HG03469 (cell line): ENCODE measurements at regions not wholly inside any gene's neighbourhood (a gene's known extent, or its start where the extent isn't known, plus 50 kb on each side); places are given as distances from the start of the nearest gene placed in this dataset.

ENCODE experiments used
- ATAC-seq: cut with Tn5 transposase; IDR thresholded peaks from one replicate; pipeline ENCODE4 v1.9.1; 2021; ENCODE audit warnings: mild to moderate bottlenecking, moderate library complexity, moderate number of reproducible peaks; ENCODE audit not compliant: unreplicated experiment

GRCh38 chr21:35223480-35224156 is 174.5 kb upstream of the RUNX1 start:
- ATAC-seq: no peak

DNA sequence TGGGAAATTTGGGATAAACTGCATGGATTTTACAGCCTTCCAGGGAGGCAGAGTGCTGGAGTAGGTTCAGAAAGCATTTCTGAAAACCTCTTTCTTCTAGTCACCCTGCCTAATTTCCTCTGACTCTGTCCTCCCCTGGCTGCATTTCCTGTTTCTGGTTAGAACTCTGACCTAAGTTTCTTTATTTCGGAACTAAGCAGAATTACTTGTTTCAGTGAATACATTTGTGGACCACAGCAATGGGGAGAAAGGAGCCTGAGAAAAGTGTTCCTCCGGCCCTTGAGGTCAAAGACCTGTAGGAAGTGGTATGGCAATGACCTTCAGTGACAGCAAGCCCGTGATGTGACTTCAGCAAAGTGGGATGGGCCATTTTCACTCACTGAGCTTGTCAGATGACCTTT is 173.4 kb upstream of the RUNX1 start:
- ATAC-seq: no peak

- no peak for ATAC-seq
These were observed 172.9 kb upstream of the RUNX1 start for GRCh38 chr21:35222021-35222420.

DNA sequence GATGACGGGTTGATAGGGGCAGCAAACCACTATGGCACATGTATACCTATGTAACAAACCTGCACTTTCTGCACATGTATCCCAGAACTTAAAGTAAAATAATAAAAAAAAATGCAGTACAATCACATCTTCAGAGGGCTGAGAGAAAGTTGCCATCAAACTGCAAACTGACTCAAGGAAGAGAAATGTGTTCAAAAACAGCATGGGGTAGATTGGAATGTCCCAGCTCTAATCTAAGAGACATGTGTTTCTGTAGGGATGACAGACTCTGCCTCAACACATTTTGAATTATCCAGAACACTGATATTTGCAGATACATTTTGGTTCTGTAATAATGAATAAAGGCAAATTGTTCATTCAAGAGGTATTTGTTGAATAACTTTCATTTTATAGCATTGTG is 171.2 kb upstream of the RUNX1 start:
- ATAC-seq: no peak

- ATAC-seq: no peak
These were observed 170.6 kb upstream of the RUNX1 start for GRCh38 chr21:35219719-35220118.

DNA sequence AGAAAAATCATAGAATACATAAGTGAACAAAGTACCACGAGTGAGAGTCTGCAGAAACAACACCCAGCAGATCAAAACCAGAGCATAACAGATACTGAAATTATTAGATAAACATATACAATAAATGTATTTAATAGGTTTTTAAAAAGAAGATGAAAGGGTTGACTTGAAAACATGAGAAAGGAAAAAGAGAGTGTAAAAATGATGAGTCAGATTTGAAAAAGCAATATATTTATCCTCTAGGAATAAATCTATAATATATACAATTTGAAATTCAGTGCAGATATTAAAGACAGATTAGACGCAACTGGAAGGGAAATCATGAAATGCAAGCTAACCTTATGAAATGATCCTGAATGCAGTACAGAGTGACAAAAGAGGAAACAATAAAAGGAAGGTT is 170.2 kb upstream of the RUNX1 start:
- no peak for ATAC-seq

DNA sequence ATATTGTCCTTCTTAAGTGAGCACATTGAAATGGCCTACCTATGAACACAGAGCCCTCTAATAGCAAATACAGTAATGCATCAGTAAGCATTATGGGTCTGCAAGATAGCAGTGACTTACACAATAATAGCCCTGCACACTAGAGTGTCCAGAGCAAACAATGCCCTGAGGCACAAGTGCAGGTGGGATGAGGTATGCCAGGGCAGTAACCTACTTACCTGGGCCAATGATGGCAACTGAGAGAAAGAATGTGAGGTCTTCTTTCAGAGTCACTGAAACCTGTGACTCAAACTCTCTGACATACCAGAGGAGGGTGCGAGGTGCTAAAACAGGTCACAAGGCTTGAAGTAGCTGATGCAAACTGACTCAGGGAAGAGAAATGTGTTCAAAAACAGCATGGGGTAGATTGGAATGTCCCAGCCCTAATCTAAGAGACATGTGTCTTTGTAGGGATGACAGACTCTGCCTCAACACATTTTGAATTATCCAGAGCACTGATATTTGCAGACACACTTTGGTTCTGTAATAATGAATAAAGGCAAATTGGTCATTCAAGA is 168.5 kb upstream of the RUNX1 start:
- no peak for ATAC-seq

GRCh38 chr21:35216996-35217395 is 167.9 kb upstream of the RUNX1 start:
- no peak for ATAC-seq

DNA sequence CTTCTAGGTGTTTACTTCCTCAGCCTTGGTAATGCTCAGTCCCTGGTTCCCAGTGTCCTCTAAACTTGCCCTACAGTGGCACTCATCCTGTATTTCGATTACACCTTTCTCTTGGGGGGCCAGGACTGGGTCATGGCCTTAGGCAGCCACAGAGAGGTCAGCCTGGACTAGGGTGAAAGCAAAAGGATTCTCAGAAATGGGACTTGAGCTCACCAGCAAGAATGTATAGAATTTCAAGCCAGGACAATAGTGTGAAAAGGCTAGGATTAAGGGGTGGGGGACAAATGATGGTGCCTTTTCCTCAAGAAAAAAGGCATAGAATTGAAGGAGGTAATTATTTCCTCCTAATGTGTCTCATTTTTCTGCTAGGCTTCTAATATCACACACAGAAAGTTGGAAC is 166.8 kb upstream of the RUNX1 start:
- no peak for ATAC-seq

GRCh38 chr21:35212393-35213127 is 163.5 kb upstream of the RUNX1 start:
- ATAC-seq: no peak

GRCh38 chr21:35211782-35212181 is 162.7 kb upstream of the RUNX1 start:
- ATAC-seq: no peak

DNA sequence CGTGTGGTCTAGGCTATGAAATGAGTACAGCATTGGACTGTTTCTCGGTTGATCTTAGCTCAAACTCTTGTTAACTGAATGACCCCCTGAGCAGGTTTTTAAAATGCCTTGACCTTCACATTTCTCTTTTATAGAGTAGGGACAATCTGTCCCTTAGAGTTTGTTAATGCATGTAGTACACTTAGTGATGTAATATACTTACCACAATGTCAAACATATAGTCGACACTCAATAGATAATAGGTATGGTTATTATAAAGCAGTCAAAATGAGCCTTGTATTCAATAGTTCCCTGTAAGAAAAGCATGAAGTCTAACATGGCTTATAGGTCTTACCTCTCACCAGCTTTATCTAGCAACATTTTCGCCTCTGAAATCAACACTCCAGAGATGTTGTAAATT is 161.0 kb upstream of the RUNX1 start:
- no peak for ATAC-seq

DNA sequence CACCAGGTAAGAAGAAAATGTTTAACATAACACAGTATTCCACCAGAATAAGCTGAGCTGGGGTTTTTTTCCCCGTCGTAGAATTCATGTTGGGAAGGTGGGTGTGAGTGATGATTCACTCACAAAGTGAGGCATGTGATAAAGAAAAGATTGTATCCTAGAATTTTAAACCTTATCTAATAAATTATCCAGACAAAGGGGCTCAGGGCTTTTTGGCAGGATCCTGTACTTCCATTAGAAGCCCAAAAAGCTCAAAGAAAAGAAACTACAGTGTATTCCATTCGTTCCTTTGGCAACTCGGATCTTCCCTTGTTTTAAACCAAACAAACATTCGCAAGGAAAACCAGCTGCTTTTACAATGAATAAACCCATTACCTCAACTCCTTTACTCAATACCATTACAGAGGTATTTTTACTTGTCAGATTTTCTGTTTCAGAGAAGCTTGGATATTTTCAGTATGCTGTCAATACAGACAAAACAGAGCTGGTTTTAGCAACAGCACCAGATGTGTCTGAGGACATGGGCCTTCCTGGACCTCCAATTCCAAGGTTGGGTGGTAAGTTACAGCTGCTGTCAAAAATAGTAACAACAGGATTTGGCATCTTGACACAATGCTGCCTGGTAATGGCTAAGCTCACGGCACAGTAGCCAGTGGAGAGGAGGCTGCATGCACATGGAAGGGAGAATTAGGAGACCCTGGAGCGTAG is 159.9 kb upstream of the RUNX1 start:
- no peak for ATAC-seq

DNA sequence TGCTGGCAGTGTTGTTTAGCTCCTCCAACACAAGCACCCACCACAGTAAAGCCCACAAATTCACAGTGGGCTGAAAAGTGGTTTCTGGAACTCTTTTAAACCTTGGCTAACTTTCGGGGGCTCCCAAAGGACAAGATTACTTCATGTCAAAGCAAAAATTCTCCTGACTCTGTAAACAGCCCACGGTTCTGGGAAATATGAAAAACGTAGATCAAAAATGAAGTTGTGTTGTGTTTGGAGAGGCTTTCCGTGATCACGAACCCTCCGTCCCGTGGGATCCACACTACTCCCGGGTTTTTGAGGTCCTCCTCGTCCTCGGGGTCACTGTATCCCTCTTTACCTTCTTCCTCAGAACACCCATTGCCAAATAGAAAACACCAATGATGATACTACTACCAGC is 159.0 kb upstream of the RUNX1 start:
- ATAC-seq: no peak

DNA sequence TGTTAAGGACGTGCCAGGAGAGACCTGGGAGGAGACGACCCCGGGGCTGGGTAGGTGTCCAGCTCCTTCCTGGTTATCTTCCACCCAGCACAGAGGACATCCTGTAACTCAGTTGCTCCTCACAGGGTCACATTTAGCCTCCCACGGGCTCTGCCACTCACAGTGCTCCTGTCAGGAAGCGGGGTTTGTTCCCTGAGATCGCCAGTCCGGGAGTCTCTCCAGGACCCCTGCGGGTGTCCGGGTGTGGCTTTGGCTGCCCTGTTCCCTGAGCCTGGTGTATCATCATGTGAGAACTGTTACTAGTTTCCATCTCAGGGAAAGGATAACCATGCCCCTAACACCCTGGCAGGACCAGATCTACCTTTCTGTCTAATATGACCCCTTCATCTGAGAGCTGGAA is 158.2 kb upstream of the RUNX1 start:
- no peak for ATAC-seq

DNA sequence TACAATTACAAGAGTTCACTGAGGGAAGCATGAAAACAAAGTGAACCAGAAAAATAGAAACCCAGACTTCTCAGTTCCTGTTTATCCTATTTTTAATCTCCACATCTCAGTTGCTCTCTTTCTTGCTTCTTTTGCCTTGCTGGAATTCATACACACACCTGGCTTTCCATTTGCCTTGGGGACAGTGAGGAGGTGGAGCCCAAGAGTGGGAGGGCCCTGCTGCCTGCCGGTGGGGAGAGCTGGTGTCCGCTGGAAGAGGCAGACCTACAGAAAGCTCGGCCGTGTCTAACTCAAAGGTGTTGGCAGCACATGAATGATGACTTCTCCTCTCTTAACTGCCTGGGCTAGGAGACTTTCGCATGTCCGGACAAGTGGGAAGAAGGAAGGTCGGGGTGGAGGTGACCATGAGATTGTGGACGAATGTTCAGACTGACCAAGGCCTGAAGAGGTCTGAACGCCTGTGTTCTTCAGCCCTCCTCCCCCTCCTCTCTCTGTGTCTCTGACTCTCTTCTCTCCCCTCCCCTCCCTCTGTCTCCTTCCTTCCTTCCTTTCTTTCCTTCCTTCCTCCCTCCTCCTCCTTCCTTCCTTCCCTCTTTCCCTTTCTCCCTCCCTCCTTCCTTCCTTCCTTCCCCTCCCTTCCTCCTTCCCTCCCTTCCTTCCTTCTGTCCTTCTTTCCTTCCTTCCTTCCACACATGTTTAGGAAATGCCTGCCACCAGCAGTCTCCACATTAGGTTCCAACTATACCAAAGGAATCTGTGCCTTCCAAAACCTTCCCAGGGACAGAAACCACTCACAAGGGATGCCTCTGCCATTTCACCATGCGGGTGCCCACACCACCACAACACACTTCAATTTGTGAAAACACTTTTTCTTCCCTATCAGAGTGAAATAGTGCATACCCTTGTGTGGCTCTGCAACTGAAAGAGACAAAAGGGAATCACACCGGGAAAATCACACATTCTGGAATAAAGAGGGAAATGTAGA is 157.3 kb upstream of the RUNX1 start:
- ATAC-seq: no peak

- ATAC-seq: no peak
These were observed 155.9 kb upstream of the RUNX1 start for GRCh38 chr21:35204850-35205541.

DNA sequence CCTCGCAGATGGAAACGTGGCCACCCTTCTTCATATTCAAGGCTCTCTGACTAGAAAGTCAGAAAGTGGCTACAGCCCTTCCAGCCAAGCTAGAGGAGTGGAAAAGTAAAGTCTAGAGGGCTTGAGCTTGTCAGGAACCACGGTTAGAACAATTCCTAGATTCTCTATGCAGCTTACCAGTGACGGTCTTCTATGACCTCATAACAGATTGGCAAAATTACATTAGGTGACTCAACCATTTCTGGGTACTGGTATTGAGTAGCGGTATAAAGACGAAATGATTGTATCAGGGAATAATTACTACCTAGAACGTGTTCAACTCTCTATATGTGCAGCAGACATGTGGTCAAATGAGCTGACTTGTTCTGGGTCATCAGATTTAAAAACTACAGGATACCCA is 155.0 kb upstream of the RUNX1 start:
- no peak for ATAC-seq

GRCh38 chr21:35203093-35203977 is 154.2 kb upstream of the RUNX1 start:
- ATAC-seq: no peak
